HepG2 (cell line): ENCODE measurements at regions not wholly inside any gene's neighbourhood (a gene's known extent, or its start where the extent isn't known, plus 50 kb on each side); places are given as distances from the start of the nearest gene placed in this dataset.

Source experiments
- ATAC-seq: fragments of 200-7000 bp; cut with Tn5 transposase; 3 replicates; pipeline ENCODE4 v1.9.1; 2020; ENCODE audit warnings: mild to moderate bottlenecking, moderate library complexity
- BruUV-seq: library from RNA; stranded (reverse); fragments of 400-500 nt; replicated peaks from 2 replicates; lab custom pipeline; 2021; lab: Mats Ljungman, UMichigan
- CTCF ChIA-PET: fragments of 300-600 bp; formaldehyde crosslinking; extraction: SDS; loops from one replicate; lab custom pipeline; 2021; ENCODE audit warnings: low total read pairs, inconsistent platforms, low intra/inter-chr PET ratio; lab: Yijun Ruan, JAX
- POLR2A ChIA-PET: fragments of 350-600 bp; sonication (Branson Sonifier 250); formaldehyde crosslinking; loops from one replicate; lab custom pipeline; 2020; ENCODE audit warnings: antibody characterized with exemption, inconsistent platforms; lab: Yijun Ruan, JAX
- DNase-seq: peaks from one replicate; pipeline ENCODE4 v3.0.0-alpha.2; 2015; ENCODE audit warnings: low spot score
- FAIRE-seq: peaks from 3 replicates; lab custom pipeline; 2011; peaks lifted over from hg19 to GRCh38; lab: Jason Lieb, UNC
- H2AFZ ChIP-seq: one replicate; pipeline ENCODE4 v1.6.1; 2011; ENCODE audit warnings: low read length, inconsistent platforms
- H3K27ac ChIP-seq: fragments of 300-600 bp; 3 replicates; pipeline ENCODE4 v1.8.0; 2011; ENCODE audit warnings: mixed run types, mild to moderate bottlenecking, mixed read lengths, low read length, inconsistent platforms; ENCODE audit not compliant: insufficient read depth; ENCODE audit errors: extremely low read length
- H3K27me3 ChIP-seq, 2 experiments: fragments of 200-600 bp in 1 of 2; 2 replicates in 1 of 2; 3 replicates in 1 of 2; pipeline versions ENCODE4 v1.6.0 to v1.8.0; 2011; ENCODE audit warnings: low read length in 2 of 2, mild to moderate bottlenecking in 2 of 2, moderate library complexity in 2 of 2, inconsistent platforms in 1 of 2; ENCODE audit not compliant: insufficient read depth in 2 of 2, control insufficient read depth in 1 of 2
- H3K36me3 ChIP-seq, 2 experiments: fragments of 200-600 bp in 1 of 2; replicated peaks in 1 of 2; 2 replicates in 1 of 2; 3 replicates in 1 of 2; pipeline versions ENCODE4 v1.5.1 to v1.8.0; 2011; ENCODE audit warnings: low read length in 2 of 2, inconsistent platforms in 1 of 2; ENCODE audit not compliant: insufficient read depth in 2 of 2, control insufficient read depth in 1 of 2
- H3K4me1 ChIP-seq: 2 replicates; pipeline ENCODE4 v1.5.1; 2012; ENCODE audit warnings: low read length, inconsistent platforms; ENCODE audit not compliant: insufficient read depth
- H3K4me2 ChIP-seq: 2 replicates; pipeline ENCODE4 v1.6.0; 2011; ENCODE audit warnings: low read depth, low read length, inconsistent platforms
- H3K4me3 ChIP-seq, 3 experiments: fragments of 200-600 bp in 1 of 3; sonication (generic), shearing (Covaris generic) in 1 of 3; replicated peaks in 1 of 3; 2 replicates each; pipeline ENCODE4 v1.5.1; 2011 to 2016; ENCODE audit warnings: low read length in 3 of 3, inconsistent platforms in 2 of 3, low read depth in 2 of 3, mild to moderate bottlenecking in 2 of 3, control low read depth in 1 of 3, mixed read lengths in 1 of 3; ENCODE audit not compliant: insufficient read depth in 1 of 3
- H3K79me2 ChIP-seq: one replicate; pipeline ENCODE4 v1.6.1; 2011; ENCODE audit warnings: low read length, inconsistent platforms; ENCODE audit not compliant: insufficient read depth
- H3K9ac ChIP-seq: 2 replicates; pipeline ENCODE4 v1.6.0; 2011; ENCODE audit warnings: mild to moderate bottlenecking, low read depth, low read length, inconsistent platforms; ENCODE audit not compliant: insufficient read depth
- H3K9me3 ChIP-seq: 2 replicates; pipeline ENCODE4 v1.5.1; 2012; ENCODE audit warnings: mild to moderate bottlenecking, low read length
- H4K20me1 ChIP-seq: 2 replicates; pipeline ENCODE4 v1.6.0; 2011; ENCODE audit warnings: inconsistent platforms, mild to moderate bottlenecking, low read length, moderate library complexity; ENCODE audit not compliant: insufficient read depth
- AKAP8 ChIP-seq: sonication (generic); formaldehyde crosslinking; IDR thresholded peaks from 2 replicates; pipeline ENCODE4 v1.5.1; 2020; ENCODE audit warnings: mild to moderate bottlenecking, missing genetic modification reagents
- FLYWCH1 ChIP-seq: sonication (generic); formaldehyde crosslinking; IDR thresholded peaks from 2 replicates; pipeline ENCODE4 v1.8.1; 2023; ENCODE audit warnings: mild to moderate bottlenecking, missing genetic modification reagents
- KDM2A ChIP-seq: sonication (generic); formaldehyde crosslinking; IDR thresholded peaks from 2 replicates; pipeline ENCODE4 v1.4.0; 2020; ENCODE audit warnings: low read depth, missing genetic modification reagents, borderline replicate concordance
- REXO4 ChIP-seq: sonication (generic); formaldehyde crosslinking; IDR thresholded peaks from 2 replicates; pipeline ENCODE4 v1.8.0; 2022; ENCODE audit warnings: missing genetic modification reagents, mild to moderate bottlenecking, borderline replicate concordance
- TCF7 ChIP-seq: sonication (generic); IDR thresholded peaks from 2 replicates; pipeline ENCODE4 v1.6.1; 2016; ENCODE audit warnings: antibody characterized with exemption, low read depth
- ZFP36L2 ChIP-seq: sonication (generic); formaldehyde crosslinking; IDR thresholded peaks from 2 replicates; pipeline ENCODE4 v1.4.0; 2020; ENCODE audit warnings: missing genetic modification reagents
- ZNF337 ChIP-seq: sonication (generic); formaldehyde crosslinking; IDR thresholded peaks from 2 replicates; pipeline ENCODE4 v1.5.1; 2020; ENCODE audit warnings: missing genetic modification reagents, low read depth, mild to moderate bottlenecking, borderline replicate concordance
- WGBS: methylation state at CpG from one replicate; pipeline ENCODE4 v1.1.6; 2017; ENCODE audit warnings: low lambda C conversion rate; 5-methylcytosine and 5-hydroxymethylcytosine counted together
- in situ Hi-C: cut with HindIII; loops from 2 replicates; pipeline ENCODE4 v1.10.0; 2017; ENCODE audit warnings: low pct_unique_long_range_greater_than_20kb; ENCODE audit not compliant: extremely low pct_ligation_motif_present
- intact Hi-C: fragments of 100-400 bp; cut with micrococcal nuclease; formaldehyde crosslinking; loops from one replicate; pipeline ENCODE4 v1.10.0; 2022; ENCODE audit not compliant: unreplicated experiment
- TF ChIP-seq, protein P1 (sequence below): sonication (generic); formaldehyde crosslinking; conservative IDR thresholded peaks from 2 replicates; pipeline ENCODE4 v1.4.0; 2020; ENCODE audit warnings: missing genetic modification reagents
- TF ChIP-seq, protein P2 (sequence below): IDR thresholded peaks from 2 replicates; pipeline ENCODE4 v1.6.1; 2016; ENCODE audit warnings: missing biosample characterization, missing genetic modification reagents, low read depth

- peak; percentile 42 for FAIRE-seq
- no peak for ATAC-seq
- intact Hi-C loops = no loop called here
- Histone ChIP-seq H2AFZ (no peak overlapping the region), H3K79me2 (no peaks in the 10 kb centered on the region), H3K9ac (no peak overlapping the region), H3K4me3 (no peak overlapping the region), H3K4me1 (no peaks in the 10 kb centered on the region), H4K20me1 (no peaks in the 10 kb centered on the region), H3K36me3 (no peaks in the 10 kb centered on the region), H3K27me3 (no peaks in the 10 kb centered on the region), H3K27ac (no peak overlapping the region), H3K4me2 (no peak overlapping the region), H3K9me3 (no peaks in the 10 kb centered on the region)
- POLR2A ChIA-PET = no interaction called here
- in situ Hi-C loops = no loop called here
- WGBS = 0% methylated on average over 1 of the region's 1 CpG
- no peak for TF ChIP-seq REXO4 (CRISPR knock-in tag)
- TF ChIP-seq KDM2A (CRISPR knock-in tag) = no peak
- TF ChIP-seq ZFP36L2 (CRISPR knock-in tag) = no peak
- TF ChIP-seq TCF7 = no peak
- TF ChIP-seq, protein P1, sequence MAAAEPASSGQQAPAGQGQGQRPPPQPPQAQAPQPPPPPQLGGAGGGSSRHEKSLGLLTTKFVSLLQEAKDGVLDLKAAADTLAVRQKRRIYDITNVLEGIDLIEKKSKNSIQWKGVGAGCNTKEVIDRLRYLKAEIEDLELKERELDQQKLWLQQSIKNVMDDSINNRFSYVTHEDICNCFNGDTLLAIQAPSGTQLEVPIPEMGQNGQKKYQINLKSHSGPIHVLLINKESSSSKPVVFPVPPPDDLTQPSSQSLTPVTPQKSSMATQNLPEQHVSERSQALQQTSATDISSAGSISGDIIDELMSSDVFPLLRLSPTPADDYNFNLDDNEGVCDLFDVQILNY (CRISPR knock-in tag) = no peak
- TF ChIP-seq AKAP8 (CRISPR knock-in tag) = no peak
- TF ChIP-seq, protein P2, sequence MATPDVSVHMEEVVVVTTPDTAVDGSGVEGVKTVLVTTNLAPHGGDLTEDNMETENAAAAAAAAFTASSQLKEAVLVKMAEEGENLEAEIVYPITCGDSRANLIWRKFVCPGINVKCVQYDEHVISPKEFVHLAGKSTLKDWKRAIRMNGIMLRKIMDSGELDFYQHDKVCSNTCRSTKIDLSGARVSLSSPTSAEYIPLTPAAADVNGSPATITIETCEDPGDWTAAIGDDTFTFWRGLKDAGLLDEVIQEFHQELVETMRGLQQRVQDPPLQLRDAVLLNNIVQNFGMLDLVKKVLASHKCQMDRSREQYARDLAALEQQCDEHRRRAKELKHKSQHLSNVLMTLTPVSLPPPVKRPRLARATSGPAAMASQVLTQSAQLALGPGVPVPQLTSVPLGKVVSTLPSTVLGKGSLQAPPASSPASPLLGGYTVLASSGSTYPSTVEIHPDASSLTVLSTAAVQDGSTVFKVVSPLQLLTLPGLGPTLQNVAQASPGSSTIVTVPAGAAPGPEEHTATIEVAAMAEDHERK = no peak
- no peak for TF ChIP-seq ZNF337 (CRISPR knock-in tag)
- no peak for TF ChIP-seq FLYWCH1 (CRISPR knock-in tag)
- CTCF ChIA-PET = no interaction called here
- no TSS peak for BruUV-seq
- no peak for DNase-seq
These were observed 167.1 kb upstream of the KYNU start for GRCh38 chr2:142710336-142710735.
